Stimulated activated naive CD8-positive, alpha-beta T cell treated with anti-CD3 and anti-CD28 coated beads, Interleukin-15, Interleukin-2, amounts not matched to agents 100 ng/mL and 50 ng/mL, for 24 hours (primary cell): ENCODE measurements at regions not wholly inside any gene's neighbourhood (a gene's known extent, or its start where the extent isn't known, plus 50 kb on each side); places are given as distances from the start of the nearest gene placed in this dataset.

Experiments used
- H3K27ac Mint-ChIP-seq: one replicate; pipeline ENCODE4 v1.8.0; 2021; ENCODE audit warnings: mild to moderate bottlenecking, mixed read lengths
- H3K27me3 Mint-ChIP-seq: one replicate; pipeline ENCODE4 v1.8.0; 2021; ENCODE audit warnings: mixed read lengths
- H3K36me3 Mint-ChIP-seq: one replicate; pipeline ENCODE4 v1.8.0; 2021; ENCODE audit warnings: low read depth, mixed read lengths
- H3K4me1 Mint-ChIP-seq: one replicate; pipeline ENCODE4 v1.8.0; 2021; ENCODE audit warnings: low read depth, mixed read lengths
- H3K4me3 Mint-ChIP-seq: one replicate; pipeline ENCODE4 v1.8.0; 2021; ENCODE audit warnings: mild to moderate bottlenecking, mixed read lengths
- H3K9me3 Mint-ChIP-seq: one replicate; pipeline ENCODE4 v1.8.0; 2021; ENCODE audit warnings: mixed read lengths

GRCh38 chr17:68789203-68789962, 165.8 kb downstream of the ABCA8 start:
- Mint-ChIP-seq H3K27ac (no peak overlapping the region), H3K9me3 (no peaks in the 10 kb centered on the region), H3K4me3 (no peak overlapping the region)

GRCh38 chr17:68785565-68786486, 169.4 kb downstream of the ABCA8 start:
- H3K4me1 Mint-ChIP-seq = no peaks in the 10 kb centered on the region
- H3K36me3 Mint-ChIP-seq = no peaks in the 10 kb centered on the region
- peaks cover 19% of the 10 kb centered on the region for H3K27me3 Mint-ChIP-seq
- H3K4me3 Mint-ChIP-seq = no peak overlapping the region
- H3K27ac Mint-ChIP-seq = no peak overlapping the region
- no peaks in the 10 kb centered on the region for H3K9me3 Mint-ChIP-seq

More at GRCh38 chr17:68789203-68789962, 165.8 kb downstream of the ABCA8 start:
- peaks cover under 1% of the 10 kb centered on the region for H3K4me1 Mint-ChIP-seq
- H3K27me3 Mint-ChIP-seq = peaks cover 14% of the 10 kb centered on the region
- no peaks in the 10 kb centered on the region for H3K36me3 Mint-ChIP-seq

- Mint-ChIP-seq H3K9me3 (no peaks in the 10 kb centered on the region), H3K36me3 (no peaks in the 10 kb centered on the region), H3K4me3 (no peak overlapping the region), H3K27me3 (peaks cover 19% of the 10 kb centered on the region), H3K27ac (no peak overlapping the region), H3K4me1 (no peaks in the 10 kb centered on the region)
Observed at GRCh38 chr17:68784431-68784830, 170.8 kb downstream of the ABCA8 start.

- Mint-ChIP-seq H3K9me3 (no peaks in the 10 kb centered on the region), H3K27ac (no peak overlapping the region), H3K4me3 (no peak overlapping the region), H3K36me3 (no peaks in the 10 kb centered on the region), H3K4me1 (no peaks in the 10 kb centered on the region), H3K27me3 (peaks cover 19% of the 10 kb centered on the region)
Observed at GRCh38 chr17:68783861-68784260, 171.3 kb downstream of the ABCA8 start.

GRCh38 chr17:68782789-68783188, 172.4 kb downstream of the ABCA8 start:
- Mint-ChIP-seq H3K27ac (no peak overlapping the region), H3K4me3 (no peak overlapping the region), H3K27me3 (peaks cover 19% of the 10 kb centered on the region), H3K36me3 (no peaks in the 10 kb centered on the region), H3K4me1 (no peaks in the 10 kb centered on the region), H3K9me3 (no peaks in the 10 kb centered on the region)

GRCh38 chr17:68780596-68780995, 174.6 kb downstream of the ABCA8 start:
- no peaks in the 10 kb centered on the region for H3K9me3 Mint-ChIP-seq
- H3K4me1 Mint-ChIP-seq = no peaks in the 10 kb centered on the region
- H3K27me3 Mint-ChIP-seq = peaks cover 6% of the 10 kb centered on the region
- H3K36me3 Mint-ChIP-seq = no peaks in the 10 kb centered on the region
- H3K4me3 Mint-ChIP-seq = no peak overlapping the region
- no peak overlapping the region for H3K27ac Mint-ChIP-seq

GRCh38 chr17:68778726-68779125, 176.5 kb downstream of the ABCA8 start:
- Mint-ChIP-seq H3K4me3 (no peak overlapping the region), H3K4me1 (peaks cover 5% of the 10 kb centered on the region), H3K9me3 (no peaks in the 10 kb centered on the region), H3K27ac (no peak overlapping the region), H3K36me3 (no peaks in the 10 kb centered on the region), H3K27me3 (peaks cover 5% of the 10 kb centered on the region)

- Mint-ChIP-seq H3K27me3 (peaks cover 5% of the 10 kb centered on the region), H3K36me3 (no peaks in the 10 kb centered on the region), H3K4me3 (no peak overlapping the region), H3K4me1 (peaks cover 5% of the 10 kb centered on the region), H3K27ac (no peak overlapping the region), H3K9me3 (no peaks in the 10 kb centered on the region)
Observed at GRCh38 chr17:68777856-68778694, 176.9 kb upstream of the FAM20A start.

GRCh38 chr17:68777243-68777855, 176.2 kb upstream of the FAM20A start:
- no peaks in the 10 kb centered on the region for H3K36me3 Mint-ChIP-seq
- no peak overlapping the region for H3K27ac Mint-ChIP-seq
- no peaks in the 10 kb centered on the region for H3K9me3 Mint-ChIP-seq
- H3K27me3 Mint-ChIP-seq = peaks cover 5% of the 10 kb centered on the region
- no peak overlapping the region for H3K4me3 Mint-ChIP-seq
- peaks cover 5% of the 10 kb centered on the region for H3K4me1 Mint-ChIP-seq

- Mint-ChIP-seq H3K4me1 (peaks cover 8% of the 10 kb centered on the region), H3K36me3 (no peaks in the 10 kb centered on the region), H3K9me3 (no peaks in the 10 kb centered on the region), H3K27me3 (peaks cover 2% of the 10 kb centered on the region), H3K27ac (no peak overlapping the region), H3K4me3 (no peak overlapping the region)
Observed at GRCh38 chr17:68776451-68776850, 175.3 kb upstream of the FAM20A start.

GRCh38 chr17:68775969-68776368, 174.8 kb upstream of the FAM20A start:
- Mint-ChIP-seq H3K27ac (no peak overlapping the region), H3K4me3 (no peak overlapping the region), H3K36me3 (no peaks in the 10 kb centered on the region), H3K4me1 (peaks cover 8% of the 10 kb centered on the region), H3K27me3 (no peaks in the 10 kb centered on the region), H3K9me3 (no peaks in the 10 kb centered on the region)

- H3K4me3 Mint-ChIP-seq = no peak overlapping the region
- H3K4me1 Mint-ChIP-seq = peaks cover 8% of the 10 kb centered on the region
- H3K27ac Mint-ChIP-seq = no peak overlapping the region
- no peaks in the 10 kb centered on the region for H3K27me3 Mint-ChIP-seq
- no peaks in the 10 kb centered on the region for H3K36me3 Mint-ChIP-seq
- H3K9me3 Mint-ChIP-seq = no peaks in the 10 kb centered on the region
Observed at GRCh38 chr17:68775318-68775717, 174.2 kb upstream of the FAM20A start.

GRCh38 chr17:68771867-68772515, 170.8 kb upstream of the FAM20A start:
- H3K4me3 Mint-ChIP-seq = peak overlapping the region; percentile 40
- H3K27me3 Mint-ChIP-seq = no peaks in the 10 kb centered on the region
- H3K36me3 Mint-ChIP-seq = no peaks in the 10 kb centered on the region
- no peak overlapping the region for H3K27ac Mint-ChIP-seq
- peaks cover 8% of the 10 kb centered on the region for H3K4me1 Mint-ChIP-seq
- no peaks in the 10 kb centered on the region for H3K9me3 Mint-ChIP-seq

- Mint-ChIP-seq H3K36me3 (no peaks in the 10 kb centered on the region), H3K27me3 (no peaks in the 10 kb centered on the region), H3K4me3 (no peak overlapping the region)
Observed at GRCh38 chr17:68768804-68769203, 167.6 kb upstream of the FAM20A start.

More at GRCh38 chr17:68768804-68769203, 167.6 kb upstream of the FAM20A start:
- H3K9me3 Mint-ChIP-seq = no peaks in the 10 kb centered on the region
- H3K4me1 Mint-ChIP-seq = peaks cover 4% of the 10 kb centered on the region
- no peak overlapping the region for H3K27ac Mint-ChIP-seq
